IPS-NIHi11 (cell line): ENCODE measurements at regions not wholly inside any gene's neighbourhood (a gene's known extent, or its start where the extent isn't known, plus 50 kb on each side); places are given as distances from the start of the nearest gene placed in this dataset.
A peak's percentile ranks its signal among the peaks of the same experiment; 100 is the strongest.

Experiments used
- DNase-seq: peaks from one replicate; pipeline ENCODE4 v3.0.0; 2012; ENCODE audit warnings: mixed read lengths, low spot score

- DNase-seq: no peak
Observed at GRCh38 chr5:6806668-6807067, 93.4 kb downstream of the TENT4A start.

GRCh38 chr5:6808462-6808861, 95.2 kb downstream of the TENT4A start:
- no peak for DNase-seq

GRCh38 chr5:6810641-6811405, 97.6 kb downstream of the TENT4A start:
- no peak for DNase-seq

- DNase-seq: no peak
Observed at GRCh38 chr5:6812091-6812490, 98.9 kb downstream of the TENT4A start.

DNA sequence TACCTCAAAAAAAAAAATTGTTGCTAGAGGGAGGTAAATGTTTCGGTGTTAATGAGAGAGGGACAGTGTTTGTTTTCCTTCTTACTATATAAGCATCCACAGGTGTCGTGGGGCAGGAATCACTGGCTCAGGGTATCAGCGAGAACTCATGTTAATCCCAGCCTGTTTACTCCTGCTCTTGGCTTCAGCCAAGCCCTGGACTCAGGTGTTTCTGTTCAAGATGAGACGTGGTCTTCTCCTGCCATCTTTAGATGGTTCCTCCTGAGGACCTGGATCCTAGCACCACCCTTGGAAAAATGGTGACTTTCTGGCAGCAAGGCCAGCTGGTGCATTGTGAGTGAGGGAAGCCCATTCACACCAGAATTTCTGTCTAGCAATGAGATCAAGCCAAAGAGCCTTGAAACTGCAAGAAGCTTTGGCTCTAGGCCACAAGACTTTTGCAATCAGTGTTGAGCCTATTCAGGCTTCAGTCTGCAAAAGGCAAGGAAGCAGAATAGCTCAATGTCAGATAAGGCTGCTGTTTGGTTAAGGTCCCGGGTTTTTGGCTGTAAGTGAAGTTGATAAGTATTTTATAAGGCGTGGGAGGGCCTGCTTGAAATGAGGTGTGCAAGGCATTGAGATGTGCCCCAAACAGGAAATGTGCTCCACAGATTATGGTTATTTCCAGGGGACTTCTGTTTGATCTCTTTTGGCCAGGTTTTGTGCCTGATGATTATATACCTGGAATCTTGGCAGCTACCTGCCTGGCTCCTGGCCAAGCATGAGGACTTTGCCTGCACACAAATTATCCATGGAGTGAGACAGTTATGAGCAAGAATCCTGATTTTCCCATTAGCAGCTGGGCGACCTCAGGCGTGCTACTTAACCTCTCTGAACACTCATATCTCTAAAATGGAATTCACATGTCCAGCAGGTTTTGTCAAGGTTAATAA, 99.8 kb downstream of the TENT4A start:
- no peak for DNase-seq

DNA sequence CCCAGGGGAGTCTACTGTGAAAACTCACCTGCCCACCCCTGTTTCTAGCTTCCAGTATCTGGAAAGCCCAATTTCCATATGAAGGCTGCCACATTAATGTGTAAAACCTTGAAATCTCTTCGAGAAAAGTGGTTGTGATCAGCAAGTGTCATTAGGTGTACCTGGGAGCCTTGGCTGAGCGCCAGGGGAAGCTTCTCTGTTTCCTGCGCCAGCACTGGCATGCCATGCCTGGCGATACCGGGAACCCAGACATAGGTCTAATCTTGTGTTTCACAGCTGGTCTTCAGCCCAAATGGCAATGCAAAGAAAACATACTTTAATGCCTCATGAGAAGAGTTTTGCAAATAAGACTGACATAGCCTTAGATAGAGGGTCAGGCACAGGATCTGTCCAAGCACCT, 101.6 kb downstream of the TENT4A start:
- no peak for DNase-seq

DNA sequence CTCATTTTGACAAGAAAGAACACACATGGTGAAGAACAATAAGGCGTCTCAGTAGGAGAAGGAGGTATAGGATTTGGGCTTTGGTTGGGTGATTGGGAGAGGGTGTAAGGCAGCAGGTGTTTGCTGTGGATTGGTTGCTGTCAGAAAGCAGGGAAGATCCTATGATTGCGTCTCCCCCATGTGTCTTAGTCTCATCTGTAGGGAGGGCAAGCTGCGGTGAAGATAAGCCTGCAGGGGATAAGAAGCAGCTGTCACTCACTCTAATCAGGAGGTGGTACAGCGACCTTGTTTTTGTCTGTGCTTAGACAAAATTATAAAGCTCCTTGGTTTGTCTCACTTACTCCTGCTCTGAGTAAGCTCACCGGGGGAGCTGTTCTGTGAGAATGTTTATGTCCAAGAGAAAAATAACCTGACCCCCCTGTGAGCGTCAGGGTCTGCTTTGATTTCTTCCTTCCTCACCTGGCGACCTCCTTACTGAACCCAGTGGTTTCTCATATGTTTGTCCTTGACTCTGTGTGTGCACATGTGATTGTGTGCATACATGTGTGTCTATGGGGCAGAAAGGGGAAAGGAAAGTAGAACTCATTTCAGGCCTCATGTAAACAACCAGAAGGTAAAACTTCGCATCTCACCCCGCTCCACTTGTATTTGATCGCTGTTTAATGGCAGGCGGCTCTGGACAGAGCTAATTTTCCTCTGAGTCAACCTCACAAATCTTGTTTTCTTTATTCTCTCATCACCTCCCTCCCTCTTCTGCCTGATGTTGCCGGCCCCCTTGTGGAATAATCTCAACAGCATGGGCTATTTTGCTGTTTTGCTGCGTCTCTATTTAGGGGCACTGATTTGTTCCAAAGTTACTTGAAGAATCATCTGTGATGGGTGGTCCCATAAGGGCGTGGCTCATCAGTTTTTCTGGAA, 105.6 kb downstream of the TENT4A start:
- DNase-seq: no peak

- DNase-seq: peak; percentile 25
Observed at GRCh38 chr5:6819521-6819920, 106.3 kb downstream of the TENT4A start.

DNA sequence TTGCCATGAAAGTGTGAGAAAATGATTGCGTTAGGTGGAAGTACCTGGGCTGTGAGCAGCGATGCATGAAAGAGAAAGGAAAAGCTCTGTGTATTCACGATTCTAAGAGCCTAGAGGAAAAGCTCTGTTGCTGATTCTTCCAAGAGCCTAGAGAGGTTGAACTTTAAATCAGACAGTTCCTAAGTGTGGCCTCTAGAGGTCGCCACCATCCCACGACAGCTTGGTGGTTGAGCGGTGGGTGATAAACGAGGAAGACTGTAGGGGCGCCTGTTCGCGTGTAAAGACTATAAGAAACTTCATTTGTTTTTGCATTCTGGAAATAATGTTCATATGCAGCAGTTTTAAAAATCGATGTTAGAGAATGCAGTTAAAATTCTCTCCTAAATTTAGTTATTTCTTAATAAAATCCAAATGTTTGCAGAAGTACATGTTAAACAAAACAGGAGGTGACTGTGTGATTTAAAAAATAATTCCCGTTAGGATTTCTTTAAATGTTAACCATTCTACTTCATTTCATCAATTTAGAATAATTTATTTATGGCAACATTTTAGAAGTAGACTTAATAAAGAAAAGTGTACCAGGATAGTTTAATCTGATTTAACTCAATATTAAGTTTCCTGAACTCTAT, 107.7 kb downstream of the TENT4A start:
- DNase-seq: peak; percentile 86

DNA sequence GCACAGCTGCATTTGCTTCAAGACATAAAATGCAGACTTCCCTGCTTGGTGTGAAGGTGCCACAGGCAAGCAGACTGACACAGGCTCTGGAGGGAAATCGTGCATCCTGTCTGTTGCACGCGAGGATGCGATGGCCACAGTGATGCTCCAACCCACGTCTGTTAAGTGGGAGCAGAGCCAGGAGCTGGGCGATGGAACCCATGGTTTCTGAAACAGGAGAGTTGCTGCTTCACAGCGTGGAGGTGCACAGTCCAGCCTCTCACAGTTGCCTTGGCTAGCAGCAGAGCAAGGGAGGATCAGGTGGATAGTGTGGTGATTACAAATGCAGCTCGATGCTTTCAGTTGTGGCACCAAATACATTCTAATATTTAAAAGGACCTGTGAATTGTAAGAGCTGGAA, 108.8 kb downstream of the TENT4A start:
- DNase-seq: no peak

DNA sequence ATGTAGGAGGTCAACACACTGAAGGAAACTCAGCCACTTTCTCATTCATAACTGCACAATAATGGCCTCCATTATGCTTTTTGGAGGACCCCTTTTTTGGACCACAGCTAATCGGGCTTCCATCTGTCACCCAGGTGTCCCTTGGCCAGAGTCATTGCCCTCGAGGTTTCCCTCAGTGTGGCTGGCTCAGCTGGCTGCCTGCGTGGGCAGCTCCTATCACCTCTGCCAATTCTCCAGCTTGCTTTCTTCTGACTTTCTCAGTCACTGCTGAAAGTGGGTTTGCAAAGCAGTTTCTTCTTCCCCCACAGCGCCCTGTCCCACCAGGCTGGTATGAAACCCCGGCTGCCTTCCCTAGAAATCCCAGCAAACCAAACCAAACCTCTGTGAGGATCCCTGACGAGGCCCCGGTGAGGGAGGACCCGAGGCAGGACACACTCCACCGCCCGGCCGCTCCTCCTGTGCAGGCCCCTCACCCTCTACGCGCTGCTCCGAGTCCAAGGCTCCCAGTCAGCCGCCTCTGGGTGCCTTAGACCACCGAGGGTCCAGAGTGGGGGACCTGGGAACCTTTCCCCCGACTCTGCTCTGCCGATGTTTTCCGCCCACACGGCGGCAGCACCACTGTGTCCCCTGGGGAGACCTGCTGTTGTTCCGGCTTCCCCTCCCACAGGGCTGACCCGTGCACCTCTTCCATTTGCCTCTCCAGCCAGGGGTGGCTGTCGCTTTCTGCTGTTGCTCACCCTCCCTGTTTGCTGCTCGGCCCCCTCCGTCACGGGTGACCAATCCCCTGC, 109.5 kb downstream of the TENT4A start:
- DNase-seq: no peak

DNA sequence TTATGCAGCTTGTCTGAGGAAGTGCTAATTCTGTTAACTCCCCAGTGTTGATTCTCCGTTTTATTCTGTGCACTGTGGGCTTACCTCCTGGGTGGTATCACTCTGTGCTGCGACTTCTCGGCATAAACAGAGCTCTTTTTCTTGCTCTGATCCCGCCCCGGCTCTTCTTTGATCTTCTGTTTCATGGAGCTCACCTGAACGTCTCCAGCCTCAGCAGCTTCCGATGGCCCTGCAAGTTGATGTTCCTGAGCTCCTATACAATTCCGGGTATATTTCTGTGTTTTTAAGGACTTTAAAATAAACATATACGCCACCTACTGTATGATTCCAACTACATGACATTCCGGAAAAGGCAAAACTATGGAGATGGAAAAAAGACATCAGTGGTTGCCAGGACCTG, 110.8 kb downstream of the TENT4A start:
- no peak for DNase-seq

DNA sequence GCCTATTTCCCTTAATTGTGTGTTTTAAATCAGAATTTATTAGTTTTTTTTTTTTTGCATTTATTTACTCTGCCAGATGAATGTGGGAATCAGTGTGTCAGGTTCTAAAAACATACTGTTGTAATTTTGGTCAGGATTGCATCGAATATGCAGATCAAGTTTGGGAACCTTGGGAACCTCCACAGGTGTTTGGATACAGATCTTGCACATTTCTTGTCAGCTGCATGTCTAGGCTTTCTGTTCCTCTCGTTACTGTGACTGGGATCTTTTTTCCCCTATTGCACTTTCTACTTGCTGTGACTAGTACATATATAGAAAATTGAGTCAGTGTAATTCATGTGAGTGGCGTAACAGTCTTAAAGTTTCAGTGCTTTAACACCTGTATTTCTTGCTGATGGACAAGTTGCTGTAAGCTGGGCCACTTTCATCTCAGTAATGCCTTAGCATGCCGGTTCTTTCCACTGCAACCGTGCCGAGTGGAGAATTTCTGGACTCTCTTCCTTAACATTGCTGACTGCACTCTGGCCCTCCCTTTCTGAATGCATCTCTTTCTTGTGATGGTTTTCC, 112.5 kb downstream of the TENT4A start:
- no peak for DNase-seq

- no peak for DNase-seq
Observed at GRCh38 chr5:6826756-6827155, 113.5 kb downstream of the TENT4A start.

DNA sequence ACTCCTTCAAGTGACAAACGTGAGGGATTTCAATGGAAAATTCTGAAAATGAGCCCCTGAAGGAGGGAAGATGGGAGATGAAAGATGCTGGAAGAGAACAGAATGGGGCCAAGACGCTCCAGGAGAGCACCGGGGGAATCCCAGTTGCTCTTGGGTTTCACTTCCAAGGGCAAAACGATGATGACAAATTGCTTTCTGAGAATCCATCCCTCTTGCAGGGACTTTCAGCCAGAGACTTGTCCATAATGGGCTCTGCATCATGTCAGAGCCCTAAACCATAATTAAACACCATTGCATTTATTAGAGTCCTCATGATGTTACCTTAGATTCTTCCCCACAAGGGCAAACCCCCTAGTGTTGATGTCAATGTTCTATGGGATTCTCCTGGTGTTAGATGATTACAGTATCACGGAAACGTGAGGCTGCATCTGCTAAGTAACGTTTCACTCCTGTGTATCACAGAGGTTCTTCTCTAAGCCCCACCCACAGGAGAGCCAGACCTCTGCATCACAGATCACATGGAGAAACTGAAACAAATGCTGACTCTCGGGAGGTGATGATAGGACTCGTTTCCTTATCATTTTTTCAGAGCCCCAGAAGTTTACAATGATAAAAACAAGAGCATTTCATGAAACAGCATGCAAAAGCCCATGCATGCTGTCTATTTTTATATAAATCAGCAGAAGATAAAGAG, 114.4 kb downstream of the TENT4A start:
- no peak for DNase-seq

DNA sequence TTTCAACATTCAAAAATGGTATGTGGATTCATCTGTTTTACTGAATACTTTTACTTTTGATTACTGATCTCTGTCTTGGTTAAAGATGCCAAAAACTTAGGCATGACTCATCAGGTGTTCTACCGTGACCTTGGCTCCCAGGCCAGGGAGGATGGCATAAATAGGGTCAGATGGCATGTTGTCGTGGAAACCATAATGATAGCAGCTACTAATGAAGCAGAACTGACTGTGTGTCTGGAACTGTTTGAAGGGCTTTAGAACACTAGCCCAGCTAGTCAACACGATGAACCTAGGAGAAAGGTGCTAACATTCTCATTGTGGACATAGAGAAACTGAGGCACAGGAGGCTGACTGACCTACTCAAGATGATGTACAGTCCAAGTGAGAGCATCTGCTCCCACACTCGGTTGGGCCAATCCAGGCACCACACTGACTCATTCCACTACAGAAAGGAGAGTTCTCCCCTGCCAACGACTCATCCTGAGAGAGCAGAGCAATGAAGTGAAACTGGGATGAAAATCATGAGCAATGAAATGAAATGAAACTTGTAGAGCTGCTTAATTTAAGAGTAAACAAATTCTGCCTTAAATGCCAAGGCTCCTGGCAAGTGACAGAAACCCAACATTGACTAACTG, 116.0 kb downstream of the TENT4A start:
- DNase-seq: no peak

DNA sequence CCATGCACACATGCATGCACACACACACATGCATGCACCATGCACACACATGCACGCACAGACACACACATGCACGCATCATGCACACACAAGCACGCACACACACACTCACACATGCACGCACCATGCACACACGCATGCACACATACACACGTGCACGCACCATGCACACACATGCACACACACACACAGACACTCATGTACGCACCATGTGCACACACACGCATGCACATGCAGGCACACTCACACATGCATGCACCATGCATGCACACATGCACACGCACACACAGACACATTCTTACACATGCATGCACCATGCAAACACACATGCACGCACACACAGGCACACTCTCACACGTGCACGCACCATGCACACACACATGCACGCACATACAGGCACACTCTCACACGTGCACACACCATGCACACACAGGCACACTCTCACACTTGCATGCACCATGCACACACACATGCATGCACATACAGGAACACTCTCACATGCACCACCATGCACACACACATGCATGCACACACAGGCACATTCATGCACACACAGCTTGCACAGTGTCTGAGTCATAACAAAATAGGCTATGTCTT, 117.5 kb downstream of the TENT4A start:
- DNase-seq: no peak

DNA sequence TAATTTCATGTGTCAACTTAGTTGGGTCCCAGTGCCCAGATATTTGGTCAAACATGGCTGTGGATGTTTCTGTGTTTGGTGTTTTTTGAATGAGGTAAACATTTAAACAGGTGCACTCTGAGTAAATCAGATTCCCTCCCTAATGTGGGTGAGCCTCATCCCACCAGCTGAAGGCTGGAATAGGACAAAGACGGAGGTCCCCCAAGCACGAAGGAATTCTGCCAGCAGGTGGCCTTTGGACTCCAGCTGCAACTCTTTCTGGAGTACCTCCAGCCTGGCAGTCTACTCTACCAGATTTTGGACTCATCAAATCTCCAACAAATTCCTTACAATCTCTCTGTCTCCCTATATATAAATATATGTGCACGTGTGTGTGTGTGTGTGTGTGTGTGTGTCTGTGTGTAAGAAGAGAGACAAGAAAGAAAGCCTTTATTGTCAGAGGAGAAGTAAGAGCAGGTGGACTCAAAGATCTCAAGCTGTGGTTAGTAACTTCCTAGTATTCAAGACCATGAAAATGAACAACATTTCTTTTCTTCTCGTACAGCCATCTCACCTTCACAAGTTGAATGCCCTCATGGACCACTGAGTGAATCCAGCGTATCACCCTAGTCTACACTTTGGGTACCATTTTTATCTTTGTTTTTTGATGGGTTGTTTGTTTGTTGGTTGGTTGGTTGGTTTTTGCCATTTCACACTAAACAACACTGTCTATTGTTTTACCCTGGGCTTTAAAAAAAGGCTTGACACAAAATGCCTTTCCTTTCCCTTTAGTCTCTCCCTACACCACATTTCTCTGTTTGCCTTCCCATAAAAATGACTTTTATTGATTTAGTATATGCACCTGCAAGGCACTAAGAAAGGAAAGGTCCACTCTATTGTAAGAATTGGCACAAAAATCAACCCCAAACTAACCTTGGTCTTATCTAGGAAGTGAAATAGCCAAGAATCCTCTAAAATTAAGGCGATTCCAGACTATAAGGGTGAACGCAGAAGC, 118.7 kb downstream of the TENT4A start:
- DNase-seq: no peak
